Neural crest cell (in vitro differentiated cells): ENCODE measurements at regions not wholly inside any gene's neighbourhood (a gene's known extent, or its start where the extent isn't known, plus 50 kb on each side); places are given as distances from the start of the nearest gene placed in this dataset.
"Not testable (repeated sequence)": the region's sequence is repeated elsewhere in the genome, so short reads cannot be mapped to it uniquely, and the experiment has no call there.

Experiments
- DNase-seq: peaks from one replicate; pipeline ENCODE4 v3.0.0; 2021; ENCODE audit warnings: low read depth, mixed read lengths, low spot score
- H3K27ac Mint-ChIP-seq: one replicate; pipeline ENCODE4 v1.8.0; 2021; ENCODE audit warnings: mild to moderate bottlenecking, mixed read lengths; ENCODE audit not compliant: unreplicated experiment
- H3K27me3 Mint-ChIP-seq: 2 replicates; pipeline ENCODE4 v1.8.0; 2021; ENCODE audit warnings: low read depth, mild to moderate bottlenecking, mixed read lengths
- H3K36me3 Mint-ChIP-seq: 2 replicates; pipeline ENCODE4 v1.8.0; 2021; ENCODE audit warnings: low read depth, mild to moderate bottlenecking, mixed read lengths
- H3K4me1 Mint-ChIP-seq: 2 replicates; pipeline ENCODE4 v1.8.0; 2021; ENCODE audit warnings: mixed read lengths
- H3K4me3 Mint-ChIP-seq: one replicate; pipeline ENCODE4 v1.8.0; 2021; ENCODE audit warnings: mild to moderate bottlenecking, mixed read lengths
- H3K9me3 Mint-ChIP-seq: 2 replicates; pipeline ENCODE4 v1.8.0; 2021; ENCODE audit warnings: mixed read lengths
- CTCF ChIP-seq: fragments of 200-600 bp; sonication (generic); conservative IDR thresholded peaks from 2 replicates; pipeline ENCODE4 v1.5.0; 2021; ENCODE audit warnings: antibody characterized with exemption, mild to moderate bottlenecking

- TF ChIP-seq CTCF, result no peak
- no peak for DNase-seq
- peaks cover 3% of the 10 kb centered on the region for H3K36me3 Mint-ChIP-seq
- H3K4me1 Mint-ChIP-seq, result no peaks in the 10 kb centered on the region
- no peaks in the 10 kb centered on the region for H3K9me3 Mint-ChIP-seq
- H3K4me3 Mint-ChIP-seq, result no peak overlapping the region
- H3K27me3 Mint-ChIP-seq, result no peaks in the 10 kb centered on the region
- no peak overlapping the region for H3K27ac Mint-ChIP-seq
These were observed 419.3 kb upstream of the ACVR2A start for GRCh38 chr2:147425437-147426029.

- Mint-ChIP-seq H3K4me3 (no peak overlapping the region), H3K27me3 (no peaks in the 10 kb centered on the region), H3K36me3 (peaks cover 3% of the 10 kb centered on the region), H3K27ac (no peak overlapping the region), H3K4me1 (no peaks in the 10 kb centered on the region), H3K9me3 (no peaks in the 10 kb centered on the region)
- no peak for TF ChIP-seq CTCF
- DNase-seq, result no peak
These were observed 420.1 kb upstream of the ACVR2A start for GRCh38 chr2:147424766-147425165.

- no peak for DNase-seq
- TF ChIP-seq CTCF, result no peak
- Mint-ChIP-seq H3K27me3 (no peaks in the 10 kb centered on the region), H3K36me3 (peaks cover 3% of the 10 kb centered on the region), H3K4me3 (no peak overlapping the region), H3K27ac (no peak overlapping the region), H3K9me3 (no peaks in the 10 kb centered on the region), H3K4me1 (no peaks in the 10 kb centered on the region)
These were observed 423.7 kb upstream of the ACVR2A start for GRCh38 chr2:147420947-147421675.

GRCh38 chr2:147420517-147420916 is 424.3 kb upstream of the ACVR2A start:
- Mint-ChIP-seq H3K36me3 (peaks cover 3% of the 10 kb centered on the region), H3K9me3 (no peaks in the 10 kb centered on the region), H3K27me3 (no peaks in the 10 kb centered on the region), H3K27ac (no peak overlapping the region), H3K4me3 (no peak overlapping the region), H3K4me1 (no peaks in the 10 kb centered on the region)
- no peak for TF ChIP-seq CTCF
- no peak for DNase-seq

GRCh38 chr2:147416099-147416498 is 428.7 kb upstream of the ACVR2A start:
- Mint-ChIP-seq H3K27ac (no peak overlapping the region), H3K9me3 (peaks cover 7% of the 10 kb centered on the region), H3K4me1 (no peaks in the 10 kb centered on the region), H3K36me3 (no peaks in the 10 kb centered on the region), H3K4me3 (no peak overlapping the region), H3K27me3 (no peaks in the 10 kb centered on the region)
- no peak for DNase-seq
- TF ChIP-seq CTCF, result no peak

GRCh38 chr2:147414656-147415055 is 430.2 kb upstream of the ACVR2A start:
- not testable (repeated sequence) for H3K27me3 Mint-ChIP-seq, DNase-seq, H3K4me1 Mint-ChIP-seq, H3K27ac Mint-ChIP-seq, H3K36me3 Mint-ChIP-seq, H3K4me3 Mint-ChIP-seq
- H3K9me3 Mint-ChIP-seq, result peaks cover 10% of the 10 kb centered on the region
